Left cardiac atrium (tissue), 4 donors: ENCODE measurements at regions not wholly inside any gene's neighbourhood (a gene's known extent, or its start where the extent isn't known, plus 50 kb on each side); places are given as distances from the start of the nearest gene placed in this dataset.

Source experiments
- ATAC-seq, 2 donors: fragments of 200-7000 bp; cut with Tn5 transposase; one replicate each; pipeline ENCODE4 v1.9.1; 2020; ENCODE audit warnings: mild to moderate bottlenecking in 2 of 2, moderate library complexity in 2 of 2
- DNase-seq: peaks from one replicate; pipeline ENCODE4 v3.0.0-alpha.2; 2020
- intact Hi-C, 2 donors: fragments of 100-400 bp; cut with DNase I; formaldehyde crosslinking; loops; one replicate each; pipeline versions ENCODE4 v1.14.1 to v1.15.1; 2022 to 2023
- donor health status: DM: no; HTN: yes; CAD: no.
- donor health status: DM: no; HTN: yes; CAD: no; lungs with severe emphysema.
- donor health status: DM: yes; HTN: yes; CAD: no.
- donor health status: Dilated cardiomyopathy.

DNA sequence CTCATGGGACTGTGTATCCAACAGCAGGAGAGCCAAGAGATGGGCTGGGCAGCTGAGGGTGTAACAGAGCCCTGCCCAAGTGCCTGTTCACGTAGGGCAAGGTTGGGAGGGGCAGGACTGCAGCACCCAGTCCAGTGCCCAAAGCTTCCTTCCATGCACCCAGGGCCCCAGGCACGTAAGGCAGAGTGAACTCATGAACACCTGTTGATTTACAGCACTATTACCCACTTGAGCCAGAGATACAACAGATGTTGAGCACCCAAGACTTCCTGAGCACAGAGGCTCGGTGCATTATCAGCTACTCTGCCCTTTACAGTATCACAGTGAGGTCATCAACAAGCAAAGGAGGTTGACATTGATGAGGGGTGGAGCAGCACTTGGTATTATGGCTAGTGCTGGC lies 50.2 kb upstream of the FHL2 start:
- DNase-seq, result no peak
- ATAC-seq, result peak in 1 of 2 donors; percentile 26
- intact Hi-C loops, result no loop called here
